C4-2B (cell line): ENCODE measurements at regions not wholly inside any gene's neighbourhood (a gene's known extent, or its start where the extent isn't known, plus 50 kb on each side); places are given as distances from the start of the nearest gene placed in this dataset.

Experiments used
- CTCF ChIP-seq: fragments of 450-650 bp; conservative IDR thresholded peaks from 2 replicates; pipeline ENCODE4 v1.5.1; 2017; ENCODE audit warnings: mild to moderate bottlenecking
- ZFX ChIP-seq: fragments of 450-650 bp; IDR thresholded peaks from 2 replicates; pipeline ENCODE4 v1.6.1; 2017

GRCh38 chr2:147649286-147649685 is 195.5 kb upstream of the ACVR2A start:
- no peak for TF ChIP-seq CTCF
- TF ChIP-seq ZFX = no peak
